Putamen (tissue), 1 donor: ENCODE measurements at regions not wholly inside any gene's neighbourhood (a gene's known extent, or its start where the extent isn't known, plus 50 kb on each side); places are given as distances from the start of the nearest gene placed in this dataset.

Experiments used
- DNase-seq: peaks from one replicate; pipeline ENCODE4 v3.0.0-alpha.2; 2016; ENCODE audit warnings: low spot score

DNA sequence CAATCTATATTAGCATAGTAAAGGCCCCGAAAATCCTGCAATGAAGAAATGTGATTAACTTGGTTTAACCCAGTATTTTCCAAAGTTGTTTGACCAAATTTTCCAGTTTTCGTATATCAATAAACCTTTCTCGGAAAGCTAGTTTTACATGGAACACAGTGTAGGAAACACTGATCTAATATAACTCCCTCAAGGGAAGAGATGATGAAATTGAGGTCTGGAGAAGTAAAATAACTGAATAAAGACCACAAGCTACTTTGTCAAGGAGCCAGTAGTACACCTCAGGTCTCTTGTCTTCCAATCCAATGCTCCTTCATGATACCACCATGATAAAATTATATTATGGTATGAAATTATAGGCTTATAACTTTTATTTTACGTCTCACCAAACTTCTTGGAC lies 118.1 kb upstream of the TARS1 start:
- no peak for DNase-seq

DNA sequence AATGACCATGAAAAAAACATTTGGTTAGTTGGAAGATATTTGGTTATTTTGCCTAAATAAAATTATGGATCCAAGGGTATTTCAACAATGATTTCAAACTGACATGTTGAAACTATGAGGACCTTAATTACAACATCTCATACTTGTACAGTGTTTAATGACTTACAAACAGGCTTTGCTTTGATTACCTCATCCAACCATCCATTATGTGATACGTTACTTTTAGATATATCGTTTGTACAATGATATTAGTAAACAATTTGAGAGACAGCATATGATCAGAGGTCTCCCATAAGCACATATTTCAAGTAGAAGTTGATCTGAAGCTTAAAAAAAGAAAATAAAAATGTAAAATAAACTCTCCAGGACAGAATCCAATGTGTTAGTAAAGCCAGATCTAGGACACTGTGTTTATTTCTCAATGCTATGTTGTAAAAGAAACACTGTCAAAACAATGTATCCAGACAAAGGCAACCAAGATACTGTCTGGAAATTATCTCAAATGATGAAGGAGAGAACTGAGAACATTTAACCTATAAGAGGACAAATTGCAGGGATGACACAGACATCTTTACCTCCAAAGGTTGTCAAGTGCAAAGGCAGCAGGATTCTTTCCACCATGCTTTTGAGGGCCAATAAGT lies 116.0 kb upstream of the TARS1 start:
- DNase-seq, result no peak

DNA sequence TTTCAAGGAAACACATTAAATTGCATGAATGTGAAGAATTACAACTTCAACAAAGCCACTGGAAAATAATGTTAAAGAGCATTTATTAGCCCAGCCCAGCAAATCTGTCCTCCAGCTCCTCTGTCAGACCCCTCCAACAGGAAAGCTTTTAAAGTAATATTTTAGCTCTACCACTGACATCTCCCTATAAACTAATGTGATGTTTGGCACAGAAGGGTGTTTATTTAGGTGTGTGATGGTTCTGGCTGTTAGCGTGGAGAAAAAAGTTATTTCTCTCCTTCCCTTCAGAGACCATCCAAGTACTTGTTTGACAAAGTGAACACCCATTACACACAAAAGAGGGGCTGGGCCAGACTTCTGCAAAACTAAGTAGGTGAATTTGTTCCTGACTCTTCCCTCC lies 111.9 kb upstream of the TARS1 start:
- no peak for DNase-seq

DNA sequence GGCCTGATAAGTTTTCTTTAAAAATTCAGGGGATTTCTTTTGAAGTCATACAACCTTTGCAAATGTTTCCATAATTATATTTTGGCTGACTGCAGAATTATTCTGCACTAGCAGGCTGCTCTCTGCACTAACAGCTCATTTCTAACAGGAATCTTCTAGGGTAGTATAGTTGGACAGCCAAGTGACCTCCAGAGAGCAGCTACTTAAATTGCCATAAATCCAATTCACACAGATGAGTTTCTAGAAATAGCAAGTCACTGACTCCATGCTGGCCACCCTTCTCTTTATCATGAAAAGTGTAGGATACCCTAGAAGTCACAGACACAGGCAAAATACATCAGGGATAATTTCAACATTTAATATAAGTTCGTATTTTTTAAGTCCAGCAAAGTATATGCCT lies 110.9 kb upstream of the TARS1 start:
- DNase-seq, result no peak

DNA sequence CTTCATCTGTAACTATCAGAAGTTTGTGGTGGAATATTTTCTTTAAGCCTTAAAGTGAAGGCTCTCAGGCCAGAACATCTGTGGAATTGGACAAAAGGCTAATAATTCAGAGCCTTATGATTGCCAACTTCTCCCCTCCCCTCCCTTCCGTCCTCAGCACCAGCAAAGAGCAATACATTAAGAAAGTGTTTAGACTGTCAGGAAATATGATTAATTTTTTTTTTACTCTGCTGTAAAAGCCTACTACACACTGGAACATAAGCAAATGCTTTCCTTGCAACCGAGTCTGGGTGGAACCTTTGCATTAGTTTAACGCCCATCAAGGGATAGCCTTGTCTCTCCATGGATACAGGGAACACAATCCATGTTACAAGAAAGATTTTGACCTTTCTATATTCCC lies 110.3 kb upstream of the TARS1 start:
- no peak for DNase-seq

DNA sequence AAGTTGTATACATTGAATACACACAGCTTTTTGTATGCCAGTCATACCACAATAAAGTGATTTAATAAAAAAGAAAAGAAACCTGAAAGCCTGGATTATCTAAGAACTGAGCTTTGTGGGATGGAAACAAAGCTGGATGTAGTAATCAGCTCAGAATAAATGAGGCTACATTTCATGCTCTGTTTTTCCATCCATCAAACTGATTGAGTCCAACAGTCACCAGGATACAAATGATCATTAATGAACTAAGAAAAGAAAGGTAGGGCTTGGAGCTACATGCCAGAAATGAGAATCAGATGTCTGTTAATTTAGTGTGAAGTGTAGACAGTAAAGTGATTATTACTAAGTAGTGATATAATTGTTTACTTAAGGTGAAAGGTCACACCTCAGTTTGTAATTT lies 109.8 kb upstream of the TARS1 start:
- DNase-seq, result no peak

DNA sequence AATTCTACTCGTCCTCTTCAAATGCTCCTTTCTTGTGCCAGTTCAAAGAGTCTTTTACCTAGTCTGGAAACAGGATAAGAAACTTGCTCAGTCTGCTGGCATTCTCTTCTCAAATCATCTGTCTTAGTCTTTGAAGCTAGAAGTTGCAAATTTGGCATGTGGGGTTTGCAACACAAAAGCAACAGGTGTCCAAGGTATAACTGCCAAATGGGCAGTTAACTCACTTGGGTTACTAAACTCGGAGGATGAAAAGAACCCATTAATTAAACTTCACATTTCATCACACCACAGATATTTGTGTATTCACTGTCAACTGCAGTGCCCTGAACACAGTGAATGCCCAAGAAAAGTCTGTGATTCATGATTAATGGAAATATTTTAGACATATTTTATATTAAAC lies 108.0 kb upstream of the TARS1 start:
- no peak for DNase-seq

DNA sequence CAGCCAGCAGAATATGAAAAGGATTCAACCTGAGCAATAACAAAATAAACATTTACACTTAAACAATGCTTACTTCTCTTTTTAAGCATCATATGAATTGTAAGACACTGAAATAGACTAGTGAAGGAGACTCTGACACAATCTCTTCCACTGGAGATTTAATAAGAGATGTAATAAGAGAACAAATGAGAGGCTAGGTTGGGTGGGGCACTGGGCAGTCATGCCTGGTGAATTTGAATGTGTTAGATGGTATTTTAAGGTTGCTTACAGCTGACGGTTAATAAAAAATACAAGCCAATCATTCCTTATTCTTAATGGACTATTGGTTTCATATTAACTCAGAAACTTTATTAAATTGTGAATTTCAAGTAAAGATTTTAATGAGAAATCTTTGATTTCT lies 105.9 kb upstream of the TARS1 start:
- DNase-seq, result no peak

DNA sequence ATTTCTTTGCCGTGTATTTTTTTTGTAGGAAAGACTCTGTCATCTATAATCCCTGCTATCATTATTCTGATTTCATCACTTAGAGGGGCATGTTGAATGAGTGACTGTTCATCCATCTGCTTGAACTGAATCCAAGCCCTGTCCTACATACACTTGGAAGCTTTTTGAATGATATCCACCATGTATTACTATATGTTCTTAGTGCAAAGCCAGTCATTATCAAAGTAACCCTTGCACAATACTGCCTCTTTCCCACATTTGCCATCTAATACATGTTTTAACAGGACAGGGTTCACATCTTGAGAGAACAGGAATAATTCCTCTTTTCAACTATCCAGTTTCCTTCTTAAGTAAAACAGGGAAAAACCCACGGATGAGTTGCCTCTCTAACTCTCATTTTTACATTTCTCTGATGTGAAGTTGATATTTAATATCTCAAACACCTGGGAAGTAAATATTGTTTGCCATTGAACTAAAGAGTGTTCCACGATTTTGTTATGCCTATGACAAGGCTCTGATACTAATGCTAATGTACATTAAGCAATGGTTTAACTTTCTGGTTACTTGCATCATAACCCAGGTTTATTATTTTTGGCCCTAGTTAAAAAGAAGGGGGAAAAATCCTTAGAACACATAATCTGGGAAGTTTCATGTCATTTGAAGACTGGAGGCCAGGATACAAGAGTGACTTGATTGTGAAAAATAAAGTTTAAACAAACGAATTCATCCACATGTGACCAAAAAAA lies 103.7 kb upstream of the TARS1 start:
- no peak for DNase-seq

DNA sequence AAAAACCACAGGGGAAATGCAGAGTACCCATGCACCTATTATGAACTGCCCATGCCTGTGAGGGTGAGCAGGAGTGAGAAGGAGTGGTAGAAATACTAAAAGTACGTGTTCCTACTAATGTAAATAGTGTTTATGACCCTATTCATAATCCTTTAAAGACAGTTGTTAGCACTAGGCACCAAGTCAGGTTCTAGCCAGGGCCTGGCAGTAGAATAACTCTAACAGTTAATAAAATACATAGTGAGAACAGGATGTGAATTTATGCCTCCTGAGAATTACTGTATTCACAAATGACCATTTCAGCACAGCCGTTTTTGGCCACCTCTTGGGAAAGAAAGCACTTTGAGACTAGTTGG lies 103.2 kb upstream of the TARS1 start:
- no peak for DNase-seq

DNA sequence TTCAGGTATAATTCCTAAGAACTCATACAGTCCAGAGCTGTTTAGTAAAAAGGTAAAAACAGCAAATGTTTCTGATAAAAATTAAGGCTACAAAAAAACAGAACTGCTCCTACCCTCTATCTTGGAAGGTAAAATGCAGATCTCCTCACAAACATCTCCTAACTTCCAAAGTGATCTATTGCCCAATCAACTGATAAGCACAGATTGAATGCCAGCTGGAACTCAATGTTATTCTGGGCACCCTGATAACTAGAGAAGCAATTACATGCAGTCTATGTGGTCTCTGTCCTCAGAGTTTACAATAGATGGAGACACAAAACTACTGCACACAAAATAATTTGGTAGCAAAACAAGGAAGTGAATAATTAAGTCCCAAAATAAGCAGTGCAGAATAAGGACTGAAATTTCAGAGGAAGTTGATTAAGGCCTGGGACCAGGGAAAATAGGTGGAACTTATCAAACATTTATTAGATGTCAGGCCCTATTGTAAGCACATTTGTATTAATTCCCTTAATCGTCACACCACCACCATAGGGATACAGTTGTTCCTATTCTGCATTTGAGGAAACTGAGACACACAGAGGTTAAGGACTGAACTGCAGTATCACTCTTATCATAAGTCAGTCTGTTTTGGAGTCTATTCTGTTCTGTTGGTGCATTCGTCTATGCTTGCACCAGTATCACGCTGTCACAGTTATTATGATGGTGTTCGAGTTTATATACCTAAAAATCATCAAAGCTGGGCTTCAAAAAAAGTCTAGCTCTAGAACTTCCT lies 102.2 kb upstream of the TARS1 start:
- no peak for DNase-seq

DNA sequence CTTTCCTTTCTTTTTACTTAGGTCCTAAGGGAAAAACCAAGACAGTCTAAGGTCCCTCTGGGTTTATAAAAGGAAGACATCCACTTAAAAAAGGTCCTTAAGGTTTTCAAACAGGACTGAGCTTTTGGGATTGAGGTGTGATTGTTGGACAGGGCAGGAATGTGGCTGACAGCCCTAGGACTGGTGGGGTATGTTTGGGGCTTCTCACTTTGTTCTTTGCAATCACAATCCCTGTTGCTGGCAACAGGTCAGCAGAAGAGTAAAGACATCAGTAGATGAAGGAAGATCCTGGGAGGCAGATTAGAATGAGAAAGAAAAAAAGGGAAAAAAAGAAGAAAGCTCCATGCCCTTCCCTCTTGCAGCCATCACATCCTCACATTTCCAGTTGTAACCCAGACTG lies 101.4 kb upstream of the TARS1 start:
- DNase-seq, result no peak

DNA sequence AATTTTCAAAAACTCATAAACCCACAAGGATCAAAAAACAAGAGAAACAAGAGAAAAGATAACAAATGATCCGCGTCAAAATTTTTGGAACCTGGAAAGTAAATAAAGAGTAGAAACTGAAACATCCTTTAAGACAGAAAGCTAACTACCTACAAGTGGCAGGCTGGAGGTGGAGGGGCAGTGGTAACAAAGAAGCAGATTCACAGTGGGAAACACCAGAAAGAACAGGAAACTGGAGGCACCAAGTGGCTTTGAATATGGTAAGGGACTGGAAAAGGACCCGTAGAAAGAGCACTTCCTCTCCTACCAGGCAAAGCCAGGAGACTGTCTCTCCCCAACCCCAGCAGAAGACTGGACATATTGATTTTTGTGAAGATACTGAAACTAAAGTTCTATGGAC lies 100.6 kb upstream of the TARS1 start:
- no peak for DNase-seq

DNA sequence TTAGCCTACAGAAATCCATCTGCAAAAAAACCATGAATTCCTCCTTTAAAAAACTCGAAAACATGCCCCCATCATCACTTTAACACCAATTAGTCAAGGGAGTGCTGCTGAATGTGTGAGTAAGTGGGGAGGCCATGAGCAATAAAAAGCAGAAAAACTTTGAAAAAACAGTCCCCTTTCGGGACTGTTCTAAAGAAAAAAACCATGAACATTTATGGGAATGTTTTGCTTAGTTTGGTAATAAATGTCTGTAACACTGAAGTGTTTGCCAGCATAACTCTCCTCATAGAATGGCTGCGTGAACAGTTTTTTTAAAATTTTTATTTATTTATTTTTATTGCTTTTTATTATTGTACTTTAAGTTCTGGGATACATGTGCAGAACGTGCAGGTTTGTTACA lies 99.4 kb upstream of the TARS1 start:
- DNase-seq, result no peak

DNA sequence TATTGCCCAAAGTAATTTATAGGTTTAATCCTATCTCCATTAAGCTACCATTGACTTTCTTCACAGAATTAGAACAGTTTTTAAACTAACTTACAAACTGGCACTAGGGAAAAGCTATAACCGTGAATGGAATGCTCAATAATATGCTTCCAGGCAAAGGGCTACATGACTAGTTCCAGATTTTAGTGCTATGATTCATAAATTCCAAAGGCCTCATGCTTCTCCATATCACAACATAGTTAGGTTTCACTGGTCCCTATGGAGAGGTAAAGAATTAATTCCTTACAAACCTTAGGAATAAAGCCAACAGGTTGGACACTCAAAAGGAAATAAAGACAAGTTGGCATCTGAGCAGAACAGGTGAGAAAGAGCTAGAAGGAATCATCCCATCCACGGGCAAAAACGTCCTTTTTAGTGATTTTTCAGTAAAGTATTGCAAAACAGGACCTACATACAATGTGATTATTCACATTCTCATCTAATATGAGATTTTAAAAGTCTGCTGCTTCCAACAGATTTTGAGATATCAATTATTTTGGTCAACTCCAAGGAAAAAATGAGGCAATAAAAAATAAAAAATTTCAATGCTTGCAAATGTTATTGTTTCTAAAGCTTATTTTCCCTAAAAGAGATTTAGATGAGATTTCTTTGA lies 97.0 kb upstream of the TARS1 start:
- DNase-seq, result no peak

DNA sequence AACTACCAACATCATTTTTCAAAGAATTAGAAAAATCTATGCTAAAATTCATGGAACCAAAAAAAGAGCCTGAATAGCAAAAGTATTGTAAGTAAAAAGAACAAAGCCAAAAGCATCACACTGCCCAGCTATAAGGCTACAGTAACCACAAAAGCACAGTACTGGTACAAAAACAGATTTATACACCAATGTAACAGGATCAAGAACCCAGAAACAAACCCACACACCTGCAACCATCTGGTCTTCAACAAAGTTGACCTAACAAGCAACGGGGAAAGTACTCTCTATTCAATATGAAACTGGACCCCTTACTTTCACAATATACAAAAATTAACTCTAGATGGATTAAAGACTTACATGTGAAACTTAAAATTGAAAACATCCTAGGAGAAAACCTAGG lies 94.2 kb upstream of the TARS1 start:
- DNase-seq, result no peak

DNA sequence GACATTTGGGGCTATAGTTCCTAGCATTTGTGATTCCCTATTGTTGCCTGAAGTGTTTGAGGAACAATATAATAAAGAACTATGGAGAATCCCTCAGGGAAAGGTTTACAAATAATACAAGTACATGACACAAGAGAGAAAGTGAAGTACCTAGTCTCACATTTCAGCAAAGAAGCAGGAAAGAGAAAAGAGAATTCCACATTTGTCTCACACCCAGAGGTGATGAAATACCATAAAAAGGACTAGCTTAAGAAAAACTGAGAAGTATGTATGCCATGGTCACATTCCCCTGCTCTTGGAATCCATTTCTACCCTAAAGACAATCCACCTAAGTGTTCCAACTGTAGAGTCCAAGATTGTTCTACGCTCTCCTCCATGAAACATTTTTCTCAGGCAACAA lies 79.0 kb upstream of the TARS1 start:
- DNase-seq, result no peak

DNA sequence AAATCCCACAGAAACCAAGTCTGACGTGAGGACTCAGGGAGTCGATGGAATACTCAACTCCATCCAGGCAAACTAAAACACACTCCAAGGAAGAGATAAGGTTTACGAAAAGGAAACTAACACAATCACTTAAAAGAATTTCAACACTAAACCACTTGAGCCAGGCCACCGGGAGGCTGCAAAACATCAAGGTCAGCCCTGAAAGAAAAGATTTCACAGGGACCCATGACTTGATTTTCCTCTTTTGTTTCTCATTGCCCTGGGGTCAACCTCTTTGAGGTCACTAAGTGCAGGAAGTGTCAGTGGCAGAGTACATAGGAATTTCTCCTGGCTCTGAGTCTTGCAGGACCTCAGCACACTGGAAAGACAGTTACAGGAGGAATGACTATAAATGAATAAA lies 77.8 kb upstream of the TARS1 start:
- peak; percentile 2 for DNase-seq

DNA sequence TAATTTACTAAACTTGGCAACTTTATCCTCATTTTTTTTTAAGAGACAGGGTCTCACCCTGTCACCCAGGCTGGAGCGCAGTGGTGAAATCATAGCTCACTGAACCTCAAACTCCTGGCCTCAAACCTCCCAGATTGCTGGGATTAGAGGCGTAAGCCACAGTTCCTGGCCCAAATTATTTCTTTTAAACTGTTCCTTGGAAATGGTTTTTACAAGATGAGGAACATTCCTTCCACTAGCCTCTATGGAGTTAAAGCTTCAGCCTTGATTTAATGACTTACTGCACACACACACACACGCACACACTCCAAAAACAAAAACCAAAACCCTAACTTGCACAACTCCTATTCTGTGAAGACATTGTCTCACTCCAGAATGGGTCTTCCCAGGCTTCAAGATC lies 77.2 kb upstream of the TARS1 start:
- DNase-seq, result no peak

DNA sequence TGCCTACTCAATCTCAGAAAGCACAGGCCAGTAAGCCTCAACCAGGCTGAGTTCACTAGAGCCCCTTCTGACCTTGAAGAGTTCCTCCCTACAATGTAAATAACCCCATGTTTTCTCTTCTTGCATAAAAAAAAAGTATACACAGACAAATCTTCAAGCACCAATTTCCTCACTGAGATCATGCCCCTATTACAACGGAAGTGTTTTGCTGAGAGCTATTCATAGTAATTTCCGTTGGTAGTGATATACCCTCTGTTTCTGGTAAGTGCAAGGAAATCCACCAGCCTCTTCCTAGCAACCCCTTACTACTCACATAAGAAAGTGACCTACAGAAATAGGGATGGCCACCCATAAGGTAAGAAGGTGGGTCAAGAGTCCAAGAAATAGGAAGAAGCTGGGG lies 76.4 kb upstream of the TARS1 start:
- DNase-seq, result no peak

DNA sequence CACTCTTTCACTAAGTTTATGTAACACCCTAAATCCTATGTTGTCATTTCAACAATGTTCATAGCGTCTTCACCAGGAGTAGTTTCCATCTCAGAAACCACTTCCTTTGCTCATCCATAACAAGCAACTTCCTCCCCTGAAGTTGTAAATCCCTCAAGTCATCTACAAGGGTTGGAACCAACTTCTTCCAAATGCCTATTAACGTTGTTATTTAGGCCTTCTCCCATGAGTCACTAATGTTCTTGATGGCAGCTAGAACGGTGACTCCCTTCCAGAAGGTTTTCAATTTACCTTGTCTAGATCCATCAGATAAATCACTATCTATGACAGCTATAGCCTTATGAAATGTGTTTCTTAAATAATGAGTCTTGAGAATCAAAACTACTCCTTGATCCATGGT lies 73.3 kb upstream of the TARS1 start:
- DNase-seq, result no peak

DNA sequence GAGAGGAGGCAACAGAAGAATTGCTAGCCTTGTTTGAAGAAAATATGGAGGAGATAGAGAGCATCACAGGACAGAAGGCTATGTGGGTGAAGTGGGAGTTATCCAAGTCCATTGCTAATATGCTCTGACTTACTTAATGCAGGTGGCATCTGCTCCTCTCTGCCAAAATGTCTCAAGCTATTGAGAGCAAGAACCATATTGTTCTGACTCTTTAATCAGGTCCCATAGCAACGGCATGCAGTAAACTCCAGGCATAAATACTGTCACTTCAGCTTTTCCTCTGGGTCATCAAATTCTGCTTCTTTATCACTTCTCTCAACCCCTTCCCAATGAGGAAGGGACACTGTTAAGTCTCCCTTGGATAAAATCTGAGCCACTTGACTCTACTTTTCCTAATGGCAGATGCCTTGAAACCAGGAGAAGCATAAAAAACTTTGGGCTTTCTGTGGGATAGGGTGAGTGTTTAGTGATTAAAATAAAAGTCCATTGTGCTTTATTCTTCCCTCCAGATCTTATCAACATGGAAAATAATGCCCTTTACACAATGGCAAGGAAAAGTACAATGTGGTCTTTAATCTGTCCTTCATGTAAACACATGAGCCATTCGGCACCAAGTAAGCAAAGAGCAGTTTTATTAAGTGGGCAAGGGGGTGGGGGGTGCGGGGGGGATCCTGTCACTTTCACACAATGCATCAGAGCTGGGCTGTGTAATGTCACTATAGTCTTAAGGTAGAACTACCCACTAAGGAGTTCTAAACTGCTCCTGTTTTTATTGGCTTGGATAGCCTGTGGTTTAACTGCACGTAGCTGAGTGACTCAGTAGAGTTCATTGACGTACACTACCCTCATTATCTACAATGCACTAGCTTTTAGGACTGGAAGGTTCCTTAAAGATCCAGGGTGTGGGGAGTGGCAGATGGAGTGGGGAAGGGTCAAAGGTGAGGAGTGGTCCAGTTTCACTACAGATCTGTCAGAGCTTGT lies 71.0 kb upstream of the TARS1 start:
- no peak for DNase-seq
